Activated gamma-delta T cell treated with anti-CD3 and anti-CD28 coated beads, Interleukin-2, amount 50 U/mL, for 16 hours (primary cell): ENCODE measurements at regions not wholly inside any gene's neighbourhood (a gene's known extent, or its start where the extent isn't known, plus 50 kb on each side); places are given as distances from the start of the nearest gene placed in this dataset.

Source experiments
- DNase-seq: peaks from one replicate; pipeline ENCODE4 v3.0.0-alpha.2; 2020; ENCODE audit warnings: low read depth

DNA sequence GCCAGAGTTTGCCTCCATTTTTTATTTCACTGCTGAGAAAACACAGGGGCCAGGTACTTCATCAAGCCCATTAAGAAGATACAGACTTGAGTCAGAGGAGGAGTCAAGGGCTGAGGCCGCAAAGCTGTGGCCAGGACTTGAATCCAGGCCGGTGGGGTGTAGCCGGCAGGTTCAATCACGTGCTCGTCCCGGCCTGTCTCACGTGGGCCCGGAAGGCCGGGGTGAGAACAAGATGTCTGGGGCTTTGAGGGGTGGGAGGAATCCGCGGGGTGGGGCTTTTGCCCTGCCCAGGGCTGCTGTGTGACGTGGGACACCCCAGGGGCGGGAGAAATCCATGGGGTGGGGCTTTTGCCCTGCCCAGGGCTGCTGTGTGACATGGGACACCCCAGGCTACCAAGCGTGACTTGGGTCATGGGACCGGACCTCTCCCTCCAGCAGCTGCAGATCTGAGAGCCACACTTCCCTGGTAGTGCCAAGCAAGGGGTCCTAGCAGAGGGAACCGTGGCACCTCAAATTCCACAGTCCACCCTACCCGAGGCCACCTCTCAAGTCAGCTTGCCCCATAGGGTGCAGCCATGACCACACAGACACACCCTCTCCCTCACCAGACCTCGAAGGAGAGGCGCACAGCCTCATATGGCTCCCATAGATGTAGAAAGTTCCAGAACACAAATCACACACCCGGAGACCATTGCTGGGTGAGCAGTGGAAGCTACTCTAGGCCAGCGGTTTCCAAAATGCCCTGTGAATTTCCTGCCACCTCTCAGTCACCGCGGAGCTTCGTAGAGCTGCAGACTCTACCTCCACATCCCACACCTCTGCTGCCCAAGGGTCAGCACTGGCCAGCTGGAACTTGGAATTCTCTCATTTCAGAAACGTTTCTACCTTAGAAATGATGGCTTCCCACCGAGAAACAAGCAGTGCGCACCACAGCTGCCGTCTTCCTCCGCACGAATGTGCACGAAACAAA lies 156.1 kb downstream of the DLL1 start:
- no peak for DNase-seq

DNA sequence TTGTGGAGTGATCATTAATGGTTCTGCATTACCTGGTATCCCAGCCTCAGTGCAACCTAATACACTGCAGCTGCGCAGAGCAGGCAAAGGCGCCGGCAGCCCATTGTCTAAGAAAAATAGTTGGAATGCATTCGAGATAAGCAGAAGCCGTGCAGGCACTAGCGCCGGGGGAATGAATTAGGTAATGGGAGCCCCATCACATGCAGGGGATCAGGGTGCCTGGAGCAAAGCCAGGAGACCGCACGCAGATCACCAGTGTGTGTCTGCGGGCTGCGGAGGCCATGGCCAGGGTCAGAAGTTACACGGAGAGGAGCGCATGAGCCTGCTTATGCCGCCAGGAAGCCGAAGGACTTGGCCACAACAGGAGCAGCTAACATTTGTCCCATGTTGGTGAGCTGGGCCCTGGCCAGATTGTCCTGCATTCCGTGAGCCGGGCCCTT lies 156.8 kb downstream of the DLL1 start:
- DNase-seq, result no peak

DNA sequence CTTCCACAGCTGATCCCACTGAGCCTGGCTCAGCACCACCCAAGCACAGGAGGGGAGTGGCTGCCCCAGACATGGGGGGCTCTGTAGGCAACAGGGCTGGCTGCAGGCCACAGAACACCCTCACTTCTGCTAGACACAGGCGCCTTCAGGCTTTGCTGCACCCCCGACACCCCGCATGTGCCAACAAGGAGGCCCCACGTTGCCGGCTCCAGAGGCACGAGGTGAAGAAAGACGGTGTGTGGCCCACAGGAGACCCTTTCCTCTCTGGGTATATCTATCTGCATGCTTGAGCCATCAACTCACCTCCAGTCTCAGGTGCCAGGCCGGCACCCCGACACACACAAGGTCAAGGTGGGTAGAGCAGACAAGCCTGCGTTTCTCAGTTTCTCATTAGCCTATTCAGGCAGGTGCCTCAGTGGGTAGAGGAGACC lies 158.3 kb downstream of the DLL1 start:
- no peak for DNase-seq

DNA sequence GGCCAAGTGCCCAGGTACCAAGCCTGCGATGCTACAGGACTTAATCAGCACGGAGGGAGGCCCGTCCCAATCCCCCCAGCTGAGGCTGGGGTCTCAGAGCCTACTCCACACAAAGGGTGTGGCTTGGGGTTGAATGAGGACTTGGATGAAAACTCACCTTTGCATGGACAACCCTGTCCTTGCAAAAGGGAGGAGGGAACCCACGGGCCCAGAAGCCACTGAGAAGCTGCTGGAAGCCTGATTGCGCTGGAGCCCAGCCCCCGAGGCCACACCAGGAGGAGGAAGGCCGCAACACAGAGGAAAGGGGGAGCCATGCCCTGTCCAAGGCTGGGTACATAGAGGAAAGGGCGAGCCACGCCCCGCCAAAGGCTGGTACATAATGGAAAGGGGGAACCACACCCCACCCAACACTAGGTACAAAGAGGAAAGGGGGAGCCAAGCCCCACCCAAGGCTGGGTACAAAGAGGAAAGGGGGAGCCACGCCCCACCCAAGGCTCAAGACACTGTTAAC lies 158.8 kb downstream of the DLL1 start:
- DNase-seq, result no peak

DNA sequence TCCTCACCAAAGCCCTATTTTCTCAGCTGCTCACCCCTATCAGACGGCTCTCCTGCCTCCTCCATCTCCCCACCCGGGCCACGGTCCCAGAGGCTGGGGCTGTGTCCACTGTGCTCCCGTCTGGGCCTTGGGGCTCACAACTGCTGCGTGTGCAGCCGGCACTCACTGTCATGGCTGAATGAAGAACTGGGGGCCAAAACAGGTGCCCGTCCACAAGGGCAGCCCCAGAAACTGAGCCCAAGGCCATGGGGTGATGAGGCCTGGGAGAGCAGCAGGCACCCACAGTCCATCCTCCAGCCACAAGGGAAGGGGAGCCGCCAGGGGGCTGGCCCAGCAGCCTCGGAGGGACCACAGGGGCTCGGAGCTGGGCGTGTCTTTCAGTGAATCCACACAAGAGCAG lies 159.5 kb downstream of the DLL1 start:
- no peak for DNase-seq

DNA sequence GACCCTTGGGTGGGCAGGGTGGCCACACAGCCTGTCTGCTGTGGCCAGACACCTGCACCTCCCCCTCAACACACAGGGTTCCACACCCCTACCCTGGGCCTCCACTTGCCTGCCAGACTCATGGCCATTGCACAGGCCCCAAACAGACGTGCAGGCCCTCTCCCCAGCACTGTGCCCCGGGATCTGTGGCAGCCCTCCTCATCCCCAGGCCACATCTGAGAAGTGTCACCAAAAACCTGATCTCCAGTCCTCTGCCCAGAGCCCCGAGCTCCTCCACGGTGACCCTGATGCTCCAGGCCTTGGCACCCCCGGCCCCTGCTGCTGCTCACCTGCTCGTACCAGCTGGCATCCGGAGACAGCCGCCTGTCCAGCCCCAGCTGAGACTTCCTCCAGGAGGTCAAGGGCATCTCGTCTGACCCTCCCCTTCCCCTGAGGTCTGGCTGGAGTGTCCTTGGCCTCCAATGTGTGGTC lies 160.1 kb downstream of the DLL1 start:
- no peak for DNase-seq

DNA sequence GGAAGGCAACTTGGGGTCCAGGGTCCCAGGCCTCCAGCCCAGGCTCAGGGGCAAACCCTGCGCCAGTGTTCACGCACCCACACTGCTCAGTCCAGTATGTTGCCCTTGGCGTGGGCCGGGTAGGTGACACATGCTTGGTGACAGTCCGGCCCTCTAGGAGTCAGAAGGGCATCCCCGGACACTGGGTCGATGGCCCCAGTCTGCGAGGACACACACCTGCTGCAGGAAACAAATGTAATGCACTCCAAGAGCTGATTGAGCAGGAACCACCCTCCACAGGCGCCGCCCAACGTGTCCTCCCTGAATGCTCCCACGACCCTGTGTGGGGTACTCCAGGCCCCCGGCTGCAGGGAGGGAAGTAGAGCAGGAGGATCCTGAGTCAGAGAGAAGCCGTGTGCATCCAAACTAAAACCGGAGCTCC lies 160.7 kb downstream of the DLL1 start:
- DNase-seq, result no peak

DNA sequence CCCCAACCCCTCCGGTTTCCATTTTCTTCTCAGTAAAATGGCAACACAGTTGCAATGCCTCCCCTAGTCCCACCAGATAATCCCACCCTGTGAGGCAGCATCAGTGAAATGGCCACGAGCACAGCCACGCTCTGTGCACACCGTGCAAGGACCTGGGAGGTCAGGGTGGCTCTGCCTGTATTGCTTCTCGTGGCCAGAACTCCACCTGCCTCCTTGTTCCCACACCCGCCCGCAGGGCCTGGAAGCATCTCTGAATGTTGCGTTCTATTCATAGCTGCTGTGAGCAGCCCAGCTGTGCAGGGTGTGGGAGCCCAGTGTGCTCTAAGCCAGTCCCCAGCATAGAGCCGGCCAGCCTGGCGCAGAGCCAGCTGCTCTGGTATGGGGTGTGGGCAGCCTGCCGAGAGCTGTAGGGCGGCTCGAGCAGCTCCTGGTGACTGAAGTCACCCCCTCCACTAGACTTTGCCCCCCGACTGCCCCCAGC lies 161.1 kb downstream of the DLL1 start:
- no peak for DNase-seq

DNA sequence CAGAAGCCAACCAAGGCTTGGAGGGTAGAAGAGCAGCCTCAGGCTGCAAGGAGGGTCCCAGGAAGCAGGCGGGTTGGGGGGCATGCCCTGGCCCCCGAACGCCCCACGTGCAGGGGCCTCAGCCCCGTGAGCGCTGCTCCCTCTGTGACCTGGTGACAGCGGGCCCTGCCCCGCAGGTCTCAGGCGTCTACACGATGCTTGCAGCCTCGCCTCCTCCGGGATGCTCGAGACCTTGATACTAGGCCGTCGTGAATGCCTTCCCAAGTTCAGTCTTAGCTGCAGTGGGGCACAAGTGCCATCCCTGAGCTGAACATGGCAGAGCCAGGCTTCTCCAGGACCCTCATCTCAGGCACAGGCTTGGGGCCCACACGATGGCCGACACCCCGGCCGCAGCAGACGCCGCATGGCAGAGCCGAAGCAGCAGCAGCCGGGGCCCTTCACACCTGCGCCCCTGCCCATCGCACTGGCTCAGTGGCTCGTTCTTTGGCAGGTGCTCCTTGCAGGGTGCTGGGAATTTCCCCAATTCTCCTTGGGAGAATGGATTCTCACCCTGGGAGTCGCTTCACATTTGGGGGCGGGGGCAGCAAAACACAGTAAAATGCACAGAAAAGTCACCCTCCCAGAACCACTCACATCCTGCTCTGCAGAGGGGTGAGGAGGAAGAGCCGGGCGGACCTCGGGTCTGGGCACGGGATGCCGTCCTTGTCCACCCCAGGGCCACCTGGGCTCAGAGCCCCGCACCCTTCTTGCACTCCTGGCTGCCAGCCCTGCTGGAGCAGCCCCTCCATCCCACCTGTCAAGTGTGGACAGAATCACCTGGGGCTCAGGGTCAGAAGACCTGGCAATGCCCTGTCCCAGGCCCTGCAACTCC lies 161.8 kb downstream of the DLL1 start:
- DNase-seq, result no peak

DNA sequence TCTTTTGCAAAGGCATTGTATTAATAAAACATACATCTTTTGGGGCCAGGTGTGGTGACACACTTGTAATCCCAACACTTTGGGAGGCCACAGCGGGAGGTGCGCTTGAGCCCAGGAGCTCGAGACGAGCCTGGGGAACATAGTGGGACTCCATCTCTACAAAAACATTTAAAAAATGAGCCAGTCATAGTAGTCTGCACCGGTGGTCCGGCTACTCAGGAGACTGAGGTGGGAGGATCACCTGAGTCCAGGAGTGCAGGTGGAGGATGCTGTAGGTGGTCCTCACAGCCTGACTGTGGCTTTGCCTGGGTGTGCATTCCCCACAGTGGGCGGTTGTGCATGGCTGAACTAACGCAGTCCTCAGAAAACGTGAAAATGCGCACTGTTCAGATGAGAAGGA lies 162.5 kb downstream of the DLL1 start:
- DNase-seq, result no peak

DNA sequence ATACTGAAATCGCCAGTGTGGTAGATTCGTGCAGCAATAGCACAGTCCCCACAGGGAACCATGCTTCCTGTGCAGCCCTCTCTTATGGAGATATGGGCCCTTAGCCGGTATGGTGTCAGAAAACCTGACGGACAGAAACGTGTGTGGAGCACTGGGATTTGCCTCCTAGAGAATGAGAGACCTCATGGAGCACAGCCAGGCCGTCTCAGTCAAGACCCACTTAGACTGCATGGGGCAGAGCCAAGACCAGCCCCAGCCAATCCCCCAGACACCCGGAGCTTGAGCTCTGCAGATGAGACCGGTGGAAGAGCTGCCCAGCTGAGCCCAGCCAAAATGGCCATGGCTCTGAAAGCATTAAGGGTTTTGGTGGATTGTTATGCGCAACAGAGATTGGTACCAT lies 163.7 kb downstream of the DLL1 start:
- DNase-seq, result no peak

DNA sequence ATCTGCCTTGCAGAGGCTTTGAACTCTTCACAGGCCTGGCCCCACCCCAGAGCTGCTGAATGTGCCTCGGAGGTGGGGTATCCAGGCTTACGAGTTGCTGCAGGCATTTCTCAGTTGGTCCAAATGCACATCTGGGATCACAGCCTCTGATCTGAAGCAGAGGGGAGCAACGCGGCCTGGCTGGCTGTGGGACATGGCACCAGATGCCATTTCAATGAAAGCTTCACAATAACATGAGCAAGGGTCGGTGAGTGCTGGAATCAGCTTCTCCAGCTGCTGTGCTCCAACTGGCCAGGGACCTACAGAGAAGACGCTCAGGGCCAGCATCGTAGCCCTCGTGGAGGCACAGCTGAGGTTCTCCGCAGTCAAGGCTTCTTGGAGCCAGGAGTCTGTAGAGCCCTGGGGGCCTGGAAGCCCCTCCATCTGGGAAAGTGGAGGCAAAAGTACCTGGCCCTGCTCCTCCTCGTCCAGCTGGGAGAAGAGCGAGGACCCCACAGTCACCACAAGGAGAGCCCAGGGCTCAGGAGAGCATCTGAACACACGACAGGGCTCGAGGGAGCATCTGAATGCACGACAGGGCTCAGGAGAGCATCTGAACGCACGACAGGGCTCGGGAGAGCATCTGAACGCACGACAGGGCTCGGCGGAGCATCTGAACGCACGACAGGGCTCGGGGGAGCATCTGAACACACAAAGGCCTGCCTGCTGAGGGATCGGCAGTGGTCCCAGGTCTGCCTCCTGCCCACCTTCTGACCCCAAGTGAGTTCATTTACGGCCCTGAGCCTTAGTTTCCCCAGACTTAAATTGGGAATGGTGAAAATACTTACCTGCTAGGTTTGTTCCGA lies 165.2 kb downstream of the DLL1 start:
- DNase-seq, result no peak

DNA sequence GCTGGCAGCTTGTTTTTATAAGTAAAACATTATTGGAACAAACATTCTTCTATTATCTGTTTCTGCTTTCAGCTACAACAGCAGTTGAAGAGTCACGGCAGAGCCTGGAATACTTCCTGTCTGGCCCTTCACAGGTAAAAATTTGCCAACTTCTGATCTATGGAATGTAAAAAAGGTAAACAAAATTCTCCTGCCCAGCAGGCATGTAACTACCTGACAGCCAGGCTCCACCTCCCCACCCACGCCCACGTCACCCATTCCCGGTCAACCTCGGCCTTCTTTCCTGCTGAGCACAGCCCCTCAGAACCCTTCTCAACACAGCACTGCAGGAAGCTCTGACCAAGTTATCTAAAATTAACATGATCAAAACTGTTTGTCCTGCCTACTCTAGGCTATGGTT lies 166.0 kb downstream of the DLL1 start:
- no peak for DNase-seq

DNA sequence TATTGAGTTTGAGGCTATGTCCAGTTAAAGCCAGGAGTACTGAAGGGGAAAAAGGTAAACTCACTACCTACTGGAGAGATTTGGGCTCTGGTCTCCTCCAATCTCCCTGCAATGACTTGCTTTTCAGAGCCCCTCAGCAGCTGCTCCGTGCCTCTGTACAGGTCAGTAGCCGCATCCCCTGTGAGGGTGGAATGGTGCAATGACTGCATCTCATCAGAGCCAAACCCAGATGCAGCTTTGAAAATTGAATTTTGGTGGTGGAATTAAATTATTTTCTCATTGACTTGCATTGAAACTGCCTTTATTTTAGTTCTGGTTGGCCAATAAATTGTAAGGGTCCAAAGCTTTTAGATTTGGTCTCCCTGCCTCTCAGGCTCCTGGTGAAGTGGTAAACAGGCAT lies 166.7 kb downstream of the DLL1 start:
- DNase-seq, result no peak

DNA sequence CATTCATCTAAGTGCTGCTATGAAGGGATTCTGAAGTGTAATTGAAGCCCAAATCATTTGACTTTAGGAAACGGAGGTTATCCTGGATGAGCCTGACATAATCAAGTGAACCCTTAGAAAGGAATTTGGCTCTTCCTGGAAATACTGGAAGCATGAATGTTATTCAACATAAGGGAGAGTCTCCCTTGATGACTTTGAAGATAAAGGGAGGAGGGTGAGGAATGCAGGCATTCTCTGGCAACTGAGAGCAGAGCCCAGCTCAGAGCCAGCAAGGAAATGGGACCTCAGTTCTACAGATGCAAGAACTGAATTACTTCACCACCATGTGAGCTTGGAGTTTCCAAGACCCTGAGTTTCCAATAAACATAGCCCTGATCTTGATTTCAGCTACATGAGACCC lies 168.2 kb downstream of the DLL1 start:
- DNase-seq, result no peak

DNA sequence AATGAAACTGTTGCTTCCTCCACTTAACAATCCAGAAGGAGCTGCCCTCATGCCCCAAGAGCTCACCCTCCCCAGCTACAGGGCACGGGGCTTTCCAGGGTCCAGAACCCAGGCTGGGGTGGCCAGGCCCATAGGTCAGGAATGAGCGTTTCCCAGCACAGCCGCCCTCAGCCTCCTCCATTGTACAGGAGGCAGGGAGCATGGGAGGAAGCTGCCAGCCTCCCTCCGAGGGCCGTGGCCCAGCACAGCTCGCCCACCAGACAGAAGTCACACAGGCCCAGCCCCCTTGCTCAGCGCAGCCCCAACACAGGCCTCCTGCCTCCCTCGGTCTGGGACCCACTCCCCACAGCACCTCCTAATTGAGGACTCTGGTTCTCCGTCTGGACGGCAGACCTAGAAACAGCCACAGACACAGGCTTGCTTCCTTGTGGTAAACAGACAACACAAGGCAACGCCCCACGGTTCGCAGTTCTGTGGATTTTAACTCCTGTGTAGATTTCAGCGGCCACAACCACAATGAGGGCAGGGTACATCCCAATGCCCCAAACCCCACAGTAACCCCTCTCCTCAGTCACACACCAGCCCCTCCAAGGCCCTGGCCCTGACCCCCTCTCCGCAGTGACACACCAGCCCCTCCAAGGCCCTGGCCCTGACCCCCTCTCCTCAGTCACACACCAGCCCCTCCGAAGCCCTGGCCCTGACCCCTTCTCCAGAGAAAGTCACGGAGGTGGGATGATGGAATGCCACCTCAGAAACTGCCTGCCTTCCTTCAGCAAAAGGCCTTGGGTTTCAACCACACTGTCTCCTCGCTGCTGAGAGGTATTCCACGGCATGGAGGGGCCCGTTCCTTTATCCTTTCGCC lies 173.5 kb downstream of the DLL1 start:
- DNase-seq, result no peak

DNA sequence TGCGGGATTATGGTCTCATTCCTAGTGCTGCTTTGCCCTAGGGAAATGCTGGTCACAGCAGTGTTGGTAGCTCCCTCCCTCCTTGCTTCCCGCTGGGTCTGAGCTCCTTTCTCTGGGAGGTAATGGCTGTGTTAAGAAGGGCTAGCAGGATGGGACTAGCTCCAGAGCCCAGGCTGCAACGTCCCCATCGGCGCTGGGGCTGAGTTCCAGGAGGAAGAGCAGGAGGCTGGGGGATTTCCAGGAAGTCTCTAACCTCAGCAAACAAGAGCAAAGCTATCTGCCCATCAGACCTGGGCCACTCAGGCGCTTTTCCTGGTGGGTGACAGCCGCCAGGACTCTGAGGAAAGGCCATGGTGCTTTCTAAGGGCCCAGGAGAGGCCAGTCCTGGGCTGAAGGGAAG lies 174.2 kb downstream of the DLL1 start:
- no peak for DNase-seq

DNA sequence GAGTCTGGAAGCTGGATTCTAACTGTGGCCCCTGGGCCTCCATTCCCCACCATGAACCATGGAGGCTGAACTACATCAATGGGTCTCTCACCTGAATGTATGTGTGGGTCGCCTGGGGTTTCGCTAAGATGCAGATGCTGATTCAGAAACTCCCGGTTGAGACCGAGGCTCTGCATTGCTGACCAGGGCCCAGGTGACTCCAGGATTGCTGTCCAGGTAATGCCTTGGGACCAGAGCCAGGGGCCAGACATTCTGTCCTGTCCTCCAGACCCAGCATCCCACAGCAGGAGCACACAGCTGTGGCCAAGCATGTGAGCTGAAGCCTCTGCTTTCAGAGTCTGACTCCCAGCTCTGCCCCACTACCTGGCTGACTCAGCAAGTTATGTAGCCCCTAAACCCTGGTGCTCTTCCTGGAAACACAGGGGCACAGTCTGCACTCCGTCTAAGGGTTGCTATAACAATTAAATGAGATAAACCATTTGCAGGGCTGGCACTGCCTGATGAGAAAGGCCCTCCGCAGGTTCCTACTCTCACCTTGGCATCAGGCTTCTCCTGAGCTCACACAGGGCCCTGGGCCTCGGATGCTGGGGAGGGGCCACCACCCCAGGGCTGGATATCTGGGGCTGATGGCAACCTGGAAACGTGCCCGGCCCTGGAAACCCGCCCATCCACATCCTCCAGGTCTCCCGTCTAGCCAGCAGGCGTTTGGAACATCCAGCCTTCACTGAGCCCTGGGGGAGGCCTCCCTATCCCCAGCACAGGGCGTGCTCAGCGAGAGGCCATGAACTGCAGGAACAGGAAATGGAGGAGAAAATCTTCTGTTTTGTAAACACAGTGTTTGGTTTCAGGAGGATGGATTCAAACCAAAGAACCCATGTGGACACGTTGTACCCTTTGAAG lies 175.7 kb downstream of the DLL1 start:
- no peak for DNase-seq

DNA sequence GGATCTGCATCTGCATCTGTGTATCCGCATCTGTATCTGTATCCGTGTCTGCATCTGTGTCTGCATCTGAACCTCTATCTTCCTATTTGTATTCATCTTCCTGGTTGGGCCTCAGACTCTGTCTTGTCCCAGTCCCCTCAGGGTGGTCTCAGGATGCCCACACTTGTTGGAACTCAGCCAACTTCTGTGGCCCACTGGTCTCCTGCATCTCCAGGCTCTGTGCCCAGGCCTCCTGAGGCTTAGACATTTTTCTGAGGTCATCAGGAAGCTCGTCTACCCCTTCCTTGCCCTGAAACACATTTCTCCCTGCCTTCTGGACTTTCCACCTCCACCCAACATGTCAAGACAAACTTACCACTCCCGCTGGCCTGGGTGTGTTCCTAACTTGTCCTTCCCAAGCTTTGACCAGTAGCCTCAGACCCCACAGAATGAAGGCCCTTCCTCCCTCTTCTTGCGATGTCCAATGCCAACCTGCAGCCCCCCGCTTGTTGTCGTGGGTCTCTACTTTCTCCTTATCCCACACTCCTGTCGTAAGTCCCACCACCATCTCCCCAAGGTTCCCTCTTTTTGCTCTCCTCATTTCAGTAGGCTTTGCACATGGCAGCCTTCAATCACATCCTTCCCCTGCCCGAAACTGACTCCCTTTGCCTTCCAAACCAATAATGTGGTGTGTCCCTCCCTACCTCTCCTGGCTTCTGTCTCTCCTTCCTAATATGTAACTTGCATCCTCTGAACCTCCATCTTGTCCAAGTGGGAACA lies 176.5 kb downstream of the DLL1 start:
- DNase-seq, result no peak
